ENCODE measurements at regions not wholly inside any gene's neighbourhood (a gene's known extent, or its start where the extent isn't known, plus 50 kb on each side); places are given as distances from the start of the nearest gene placed in this dataset.

DNA sequence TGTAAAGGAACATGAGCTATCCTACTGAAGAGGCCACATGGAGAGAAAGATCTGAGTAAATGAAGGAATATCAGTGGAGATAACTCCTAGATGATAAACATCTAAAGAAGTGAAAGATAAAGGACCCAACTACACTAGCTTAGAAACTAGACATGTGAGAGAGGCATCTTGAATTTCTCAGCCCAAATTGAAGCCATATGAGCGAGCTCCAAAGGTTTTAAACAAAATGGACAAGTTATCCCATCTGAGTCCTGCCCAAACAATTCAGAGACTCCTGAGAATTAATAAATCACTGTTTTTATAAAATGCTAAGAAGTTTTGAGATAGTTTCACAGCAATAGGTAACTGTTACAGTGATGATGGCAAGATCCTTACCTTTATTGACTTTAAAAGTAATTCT is 438.9 kb downstream of the NAV3 start:
- no peak overlapping the region for H3K4me3 ChIP-seq (ENCODE audit: low read length)
- CTCF ChIA-PET = no interaction called here
- no peak for ATAC-seq
- no peak overlapping the region for H3K27ac ChIP-seq (ENCODE audit: low read length)
- H3K79me2 ChIP-seq (ENCODE audit: low read length) = no peaks in the 10 kb centered on the region
- TF ChIP-seq EZH2phosphoT487 (IDR thresholded peaks at IDR 0.05; ENCODE audit: borderline replicate concordance, low read length) (no peak), EZH2 (IDR thresholded peaks at IDR 0.05; ENCODE audit: low read length, unreplicated experiment) (no peak)
- TF ChIP-seq, protein P1, sequence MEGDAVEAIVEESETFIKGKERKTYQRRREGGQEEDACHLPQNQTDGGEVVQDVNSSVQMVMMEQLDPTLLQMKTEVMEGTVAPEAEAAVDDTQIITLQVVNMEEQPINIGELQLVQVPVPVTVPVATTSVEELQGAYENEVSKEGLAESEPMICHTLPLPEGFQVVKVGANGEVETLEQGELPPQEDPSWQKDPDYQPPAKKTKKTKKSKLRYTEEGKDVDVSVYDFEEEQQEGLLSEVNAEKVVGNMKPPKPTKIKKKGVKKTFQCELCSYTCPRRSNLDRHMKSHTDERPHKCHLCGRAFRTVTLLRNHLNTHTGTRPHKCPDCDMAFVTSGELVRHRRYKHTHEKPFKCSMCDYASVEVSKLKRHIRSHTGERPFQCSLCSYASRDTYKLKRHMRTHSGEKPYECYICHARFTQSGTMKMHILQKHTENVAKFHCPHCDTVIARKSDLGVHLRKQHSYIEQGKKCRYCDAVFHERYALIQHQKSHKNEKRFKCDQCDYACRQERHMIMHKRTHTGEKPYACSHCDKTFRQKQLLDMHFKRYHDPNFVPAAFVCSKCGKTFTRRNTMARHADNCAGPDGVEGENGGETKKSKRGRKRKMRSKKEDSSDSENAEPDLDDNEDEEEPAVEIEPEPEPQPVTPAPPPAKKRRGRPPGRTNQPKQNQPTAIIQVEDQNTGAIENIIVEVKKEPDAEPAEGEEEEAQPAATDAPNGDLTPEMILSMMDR (conservative IDR thresholded peaks at IDR 0.05; ENCODE audit: low read depth, low read length) = no peak
- H4K20me1 ChIP-seq (ENCODE audit: low read length) = no peaks in the 10 kb centered on the region
- no peaks in the 10 kb centered on the region for H3F3A ChIP-seq (ENCODE audit: low read length, unreplicated experiment)
- no TSS peak for BruUV-seq (replicated peaks)
- H3K27me3 ChIP-seq (ENCODE audit: low read length) = no peaks in the 10 kb centered on the region
- POLR2A ChIA-PET (ENCODE audit: unreplicated experiment) = no interaction called here
- DNase-seq = no peak
- H3K9me3 ChIP-seq (ENCODE audit: low read length) = no peaks in the 10 kb centered on the region
- no peak overlapping the region for H2AFZ ChIP-seq (ENCODE audit: low read length)
- H3K9ac ChIP-seq (ENCODE audit: low read length) = no peak overlapping the region
- H3K4me1 ChIP-seq (ENCODE audit: insufficient read depth, low read length) = no peaks in the 10 kb centered on the region
- H3K36me3 ChIP-seq (ENCODE audit: low read depth, low read length) = no peaks in the 10 kb centered on the region
- no peaks in the 10 kb centered on the region for H3K9me2 ChIP-seq (replicated peaks; ENCODE audit: low read length)
- intact Hi-C loops (cut with micrococcal nuclease) = no loop called here
- H3K4me2 ChIP-seq (ENCODE audit: low read length) = no peak overlapping the region

GRCh38 chr12:78271546-78271945 is 440.9 kb downstream of the NAV3 start:
- intact Hi-C loops (cut with micrococcal nuclease) = no loop called here
- no peak for TF ChIP-seq EZH2phosphoT487 (IDR thresholded peaks at IDR 0.05; ENCODE audit: borderline replicate concordance, low read length)
- no peak for TF ChIP-seq EZH2 (IDR thresholded peaks at IDR 0.05; ENCODE audit: low read length, unreplicated experiment)
- TF ChIP-seq, protein P1 (conservative IDR thresholded peaks at IDR 0.05; ENCODE audit: low read depth, low read length) = no peak
- Histone ChIP-seq H3K4me1 (ENCODE audit: insufficient read depth, low read length) (no peaks in the 10 kb centered on the region), H3F3A (ENCODE audit: low read length, unreplicated experiment) (no peaks in the 10 kb centered on the region), H3K79me2 (ENCODE audit: low read length) (no peaks in the 10 kb centered on the region), H2AFZ (ENCODE audit: low read length) (no peak overlapping the region), H3K27me3 (ENCODE audit: low read length) (no peaks in the 10 kb centered on the region), H3K27ac (ENCODE audit: low read length) (no peak overlapping the region), H3K9me2 (replicated peaks; ENCODE audit: low read length) (no peaks in the 10 kb centered on the region), H3K36me3 (ENCODE audit: low read depth, low read length) (no peaks in the 10 kb centered on the region), H3K9me3 (ENCODE audit: low read length) (no peaks in the 10 kb centered on the region), H4K20me1 (ENCODE audit: low read length) (no peaks in the 10 kb centered on the region), H3K4me3 (ENCODE audit: low read length) (no peak overlapping the region), H3K9ac (ENCODE audit: low read length) (no peak overlapping the region), H3K4me2 (ENCODE audit: low read length) (no peak overlapping the region)
- CTCF ChIA-PET = no interaction called here
- no peak for ATAC-seq
- DNase-seq = no peak
- no TSS peak for BruUV-seq (replicated peaks)
- POLR2A ChIA-PET (ENCODE audit: unreplicated experiment) = no interaction called here

GRCh38 chr12:78275886-78276285 is 445.2 kb downstream of the NAV3 start:
- H3K4me1 ChIP-seq (ENCODE audit: insufficient read depth, low read length) = no peaks in the 10 kb centered on the region
- no peak overlapping the region for H3K9ac ChIP-seq (ENCODE audit: low read length)
- ATAC-seq (no peak), DNase-seq (no peak)
- intact Hi-C loops (cut with micrococcal nuclease) = no loop called here
- no peak overlapping the region for H3K4me2 ChIP-seq (ENCODE audit: low read length)
- TF ChIP-seq, protein P1 (conservative IDR thresholded peaks at IDR 0.05; ENCODE audit: low read depth, low read length) = no peak
- TF ChIP-seq EZH2 (IDR thresholded peaks at IDR 0.05; ENCODE audit: low read length, unreplicated experiment) (no peak), EZH2phosphoT487 (IDR thresholded peaks at IDR 0.05; ENCODE audit: borderline replicate concordance, low read length) (no peak)
- H3F3A ChIP-seq (ENCODE audit: low read length, unreplicated experiment) = no peaks in the 10 kb centered on the region
- H2AFZ ChIP-seq (ENCODE audit: low read length) = no peak overlapping the region
- no peaks in the 10 kb centered on the region for H3K9me3 ChIP-seq (ENCODE audit: low read length)
- H4K20me1 ChIP-seq (ENCODE audit: low read length) = no peaks in the 10 kb centered on the region
- ChIA-PET POLR2A (ENCODE audit: unreplicated experiment) (no interaction called here), CTCF (no interaction called here)
- no peaks in the 10 kb centered on the region for H3K27me3 ChIP-seq (ENCODE audit: low read length)
- no peaks in the 10 kb centered on the region for H3K9me2 ChIP-seq (replicated peaks; ENCODE audit: low read length)
- no peaks in the 10 kb centered on the region for H3K79me2 ChIP-seq (ENCODE audit: low read length)
- no peak overlapping the region for H3K4me3 ChIP-seq (ENCODE audit: low read length)
- BruUV-seq (replicated peaks) = no TSS peak
- no peak overlapping the region for H3K27ac ChIP-seq (ENCODE audit: low read length)
- H3K36me3 ChIP-seq (ENCODE audit: low read depth, low read length) = no peaks in the 10 kb centered on the region
